ENCODE measurements at regions not wholly inside any gene's neighbourhood (a gene's known extent, or its start where the extent isn't known, plus 50 kb on each side); places are given as distances from the start of the nearest gene placed in this dataset.

- no peak for DNase-seq (ENCODE audit: low read depth)
Observed at GRCh38 chr3:177742273-177742672, 545.0 kb upstream of the TBL1XR1 start.

- no peak for DNase-seq (ENCODE audit: low read depth)
Observed at GRCh38 chr3:177743173-177743890, 546.0 kb upstream of the TBL1XR1 start.

- DNase-seq (ENCODE audit: low read depth), result peak; percentile 87
Observed at GRCh38 chr3:177744873-177745606, 547.8 kb upstream of the TBL1XR1 start.

GRCh38 chr3:177745607-177746005, 548.3 kb upstream of the TBL1XR1 start:
- DNase-seq (ENCODE audit: low read depth), result no peak

- DNase-seq (ENCODE audit: low read depth), result peak; percentile 40
Observed at GRCh38 chr3:177746337-177746933, 549.2 kb upstream of the TBL1XR1 start.

GRCh38 chr3:177749836-177750235, 552.6 kb upstream of the TBL1XR1 start:
- no peak for DNase-seq (ENCODE audit: low read depth)

GRCh38 chr3:177750436-177750835, 553.2 kb upstream of the TBL1XR1 start:
- no peak for DNase-seq (ENCODE audit: low read depth)

- no peak for DNase-seq (ENCODE audit: low read depth)
Observed at GRCh38 chr3:177751770-177752169, 554.5 kb upstream of the TBL1XR1 start.

GRCh38 chr3:177752831-177753230, 555.5 kb upstream of the TBL1XR1 start:
- DNase-seq (ENCODE audit: low read depth), result no peak

GRCh38 chr3:177753451-177754155, 556.3 kb upstream of the TBL1XR1 start:
- DNase-seq (ENCODE audit: low read depth), result no peak

- DNase-seq (ENCODE audit: low read depth), result no peak
Observed at GRCh38 chr3:177754508-177754921, 557.2 kb upstream of the TBL1XR1 start.

- DNase-seq (ENCODE audit: low read depth), result no peak
Observed at GRCh38 chr3:177758126-177758525, 560.8 kb upstream of the TBL1XR1 start.

- no peak for DNase-seq (ENCODE audit: low read depth)
Observed at GRCh38 chr3:177760803-177761202, 563.5 kb upstream of the TBL1XR1 start.

- no peak for DNase-seq (ENCODE audit: low read depth)
Observed at GRCh38 chr3:177764377-177764912, 567.2 kb upstream of the TBL1XR1 start.

GRCh38 chr3:177764933-177765332, 567.7 kb upstream of the TBL1XR1 start:
- DNase-seq (ENCODE audit: low read depth), result no peak

GRCh38 chr3:177770383-177771230, 573.3 kb upstream of the TBL1XR1 start:
- DNase-seq (ENCODE audit: low read depth), result no peak

- no peak for DNase-seq (ENCODE audit: low read depth)
Observed at GRCh38 chr3:177771780-177772179, 574.5 kb upstream of the TBL1XR1 start.

- no peak for DNase-seq (ENCODE audit: low read depth)
Observed at GRCh38 chr3:177772908-177773557, 575.8 kb upstream of the TBL1XR1 start.

GRCh38 chr3:177773717-177774116, 576.4 kb upstream of the TBL1XR1 start:
- DNase-seq (ENCODE audit: low read depth), result no peak

GRCh38 chr3:177776661-177777101, 579.4 kb upstream of the TBL1XR1 start:
- DNase-seq (ENCODE audit: low read depth), result peak; percentile 81

- DNase-seq (ENCODE audit: low read depth), result no peak
Observed at GRCh38 chr3:177777699-177778098, 580.4 kb upstream of the TBL1XR1 start.
